ENCODE measurements at regions not wholly inside any gene's neighbourhood (a gene's known extent, or its start where the extent isn't known, plus 50 kb on each side); places are given as distances from the start of the nearest gene placed in this dataset.

DNA sequence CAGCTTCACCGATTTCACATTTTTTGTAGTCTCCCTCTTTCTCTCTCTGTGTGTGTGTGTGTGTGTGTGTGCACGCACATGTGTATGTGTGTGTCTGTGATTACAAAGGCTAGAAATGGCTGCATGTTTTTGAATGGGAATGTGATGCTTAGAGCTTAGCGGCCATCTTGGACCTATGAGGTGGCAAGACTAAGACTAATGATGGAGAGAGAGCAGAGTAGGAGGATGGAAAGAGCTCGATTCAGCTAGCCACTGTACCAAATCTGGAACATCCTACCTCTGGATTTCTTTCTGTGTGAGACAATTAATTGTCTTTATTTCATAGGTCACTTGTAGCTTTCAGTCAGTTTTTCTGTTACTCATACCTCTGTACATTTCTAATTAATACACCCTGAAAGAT is 205.1 kb downstream of the PCSK1 start:
- no peak overlapping the region for H3K4me3 ChIP-seq
- H3K9me3 ChIP-seq (ENCODE audit: insufficient read depth, low read depth) = no peaks in the 10 kb centered on the region; the same call in 1 of the 2 replicates
- no peak overlapping the region for H2AFZ ChIP-seq
- no peak overlapping the region for H3K27ac ChIP-seq
- H3K4me1 ChIP-seq (replicated peaks; ENCODE audit: insufficient read depth) = peaks cover 13% of the 10 kb centered on the region
- TF ChIP-seq EZH2 (IDR thresholded peaks at IDR 0.05; ENCODE audit: low read depth) = no peak
- TF ChIP-seq, protein P1, sequence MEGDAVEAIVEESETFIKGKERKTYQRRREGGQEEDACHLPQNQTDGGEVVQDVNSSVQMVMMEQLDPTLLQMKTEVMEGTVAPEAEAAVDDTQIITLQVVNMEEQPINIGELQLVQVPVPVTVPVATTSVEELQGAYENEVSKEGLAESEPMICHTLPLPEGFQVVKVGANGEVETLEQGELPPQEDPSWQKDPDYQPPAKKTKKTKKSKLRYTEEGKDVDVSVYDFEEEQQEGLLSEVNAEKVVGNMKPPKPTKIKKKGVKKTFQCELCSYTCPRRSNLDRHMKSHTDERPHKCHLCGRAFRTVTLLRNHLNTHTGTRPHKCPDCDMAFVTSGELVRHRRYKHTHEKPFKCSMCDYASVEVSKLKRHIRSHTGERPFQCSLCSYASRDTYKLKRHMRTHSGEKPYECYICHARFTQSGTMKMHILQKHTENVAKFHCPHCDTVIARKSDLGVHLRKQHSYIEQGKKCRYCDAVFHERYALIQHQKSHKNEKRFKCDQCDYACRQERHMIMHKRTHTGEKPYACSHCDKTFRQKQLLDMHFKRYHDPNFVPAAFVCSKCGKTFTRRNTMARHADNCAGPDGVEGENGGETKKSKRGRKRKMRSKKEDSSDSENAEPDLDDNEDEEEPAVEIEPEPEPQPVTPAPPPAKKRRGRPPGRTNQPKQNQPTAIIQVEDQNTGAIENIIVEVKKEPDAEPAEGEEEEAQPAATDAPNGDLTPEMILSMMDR (conservative IDR thresholded peaks at IDR 0.05) = no peak
- no peaks in the 10 kb centered on the region for H3K27me3 ChIP-seq (ENCODE audit: insufficient read depth, low read depth)
- ChIA-PET CTCF (interaction anchor here (0.5 kb wide), 1 partner anchor 178 kb away, joined by 6 read pairs; no protein-coding TSS in a partner anchor), POLR2A (ENCODE audit: unreplicated experiment) (interaction anchor here (0.6 kb wide), 1 partner anchor 178 kb away, joined by 3 read pairs; no protein-coding TSS in a partner anchor)
- H3K79me2 ChIP-seq (ENCODE audit: low read depth) = no peaks in the 10 kb centered on the region
- BruUV-seq (replicated peaks) = no TSS peak
- H3K36me3 ChIP-seq (ENCODE audit: low read depth) = no peaks in the 10 kb centered on the region
- intact Hi-C loops (cut with micrococcal nuclease; ENCODE audit: unreplicated experiment) = loop anchor here (10.0 kb wide), 1 partner anchor 363 kb away; no protein-coding TSS in a partner anchor
- H3K4me2 ChIP-seq = no peak overlapping the region
- no peak for DNase-seq
- peaks cover 4% of the 10 kb centered on the region; the same call in 1 of the 2 replicates for H3K9me2 ChIP-seq (ENCODE audit: insufficient read depth)
- no peaks in the 10 kb centered on the region for H4K20me1 ChIP-seq (ENCODE audit: insufficient read depth)
- peaks cover 4% of the 10 kb centered on the region; the same call in 1 of the 2 replicates for H3F3A ChIP-seq (ENCODE audit: insufficient read depth, low read depth)

DNA sequence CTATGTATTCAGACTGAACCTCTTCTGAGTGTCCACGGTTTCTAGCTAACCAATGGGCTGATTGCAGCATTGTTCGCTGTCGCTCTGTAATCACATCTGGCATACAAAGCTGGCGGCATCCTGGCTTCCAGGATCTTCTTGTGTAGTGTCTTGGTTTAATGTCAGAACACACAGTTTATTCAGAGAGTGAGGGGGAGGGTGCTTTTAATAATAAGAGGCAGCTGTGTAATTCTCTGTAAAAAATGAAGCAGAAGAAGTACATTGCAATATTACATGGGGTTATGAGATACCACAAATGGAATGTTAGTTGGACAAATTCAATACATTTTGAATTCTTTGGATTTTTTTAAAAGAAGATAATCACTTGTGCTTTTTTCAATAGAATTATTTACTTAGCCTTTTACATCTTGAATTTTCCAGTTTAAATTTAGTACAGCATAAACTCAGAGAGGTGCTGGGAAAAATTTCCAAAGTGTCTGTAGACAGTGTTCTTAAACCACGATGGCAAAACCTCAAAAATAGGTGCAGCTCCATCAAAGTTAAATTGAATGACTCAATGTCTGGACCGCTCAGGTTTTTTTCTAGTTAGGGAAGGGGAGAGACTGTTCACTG is 206.0 kb downstream of the PCSK1 start:
- POLR2A ChIA-PET (ENCODE audit: unreplicated experiment) = no interaction called here
- intact Hi-C loops (cut with micrococcal nuclease; ENCODE audit: unreplicated experiment) = loop anchor here (10.0 kb wide), 1 partner anchor 362 kb away; no protein-coding TSS in a partner anchor
- H3K4me2 ChIP-seq = no peak overlapping the region

DNA sequence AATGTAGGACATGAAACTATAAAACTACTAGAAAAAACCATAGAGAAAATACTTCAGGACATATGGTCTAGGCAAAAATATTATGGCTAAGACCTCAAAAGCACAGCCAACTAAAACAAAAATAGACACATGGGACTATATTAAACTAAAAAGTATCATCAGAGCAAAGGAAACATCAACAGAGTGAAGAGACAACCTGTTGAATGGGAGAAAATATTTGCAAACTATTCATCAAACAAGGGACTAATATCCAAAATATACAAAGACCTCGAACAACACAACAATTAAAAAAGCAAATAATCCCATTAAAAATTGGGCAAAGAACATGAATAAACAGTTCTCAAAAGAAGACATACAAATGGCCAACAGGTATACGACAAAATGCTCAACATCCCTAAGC is 210.9 kb downstream of the PCSK1 start:
- TF ChIP-seq EZH2 (IDR thresholded peaks at IDR 0.05; ENCODE audit: low read depth) = no peak
- TF ChIP-seq, protein P1 (conservative IDR thresholded peaks at IDR 0.05) = no peak
- ChIA-PET POLR2A (ENCODE audit: unreplicated experiment) (no interaction called here), CTCF (no interaction called here)
- BruUV-seq (replicated peaks) = no TSS peak
- no peak overlapping the region for H2AFZ ChIP-seq
- H3K36me3 ChIP-seq (ENCODE audit: low read depth) = no peaks in the 10 kb centered on the region
- no peak overlapping the region for H3K4me3 ChIP-seq
- intact Hi-C loops (cut with micrococcal nuclease; ENCODE audit: unreplicated experiment) = loop anchor here (10.0 kb wide), 1 partner anchor 357 kb away; no protein-coding TSS in a partner anchor
- H3K79me2 ChIP-seq (ENCODE audit: low read depth) = no peaks in the 10 kb centered on the region
- no peaks in the 10 kb centered on the region for H3K27me3 ChIP-seq (ENCODE audit: insufficient read depth, low read depth)
- DNase-seq = no peak
- H3F3A ChIP-seq (ENCODE audit: insufficient read depth, low read depth) = peaks cover 1% of the 10 kb centered on the region; the same call in 1 of the 2 replicates
- peaks cover 7% of the 10 kb centered on the region for H3K4me1 ChIP-seq (replicated peaks; ENCODE audit: insufficient read depth)
- H3K9me3 ChIP-seq (ENCODE audit: insufficient read depth, low read depth) = no peaks in the 10 kb centered on the region
- H3K27ac ChIP-seq = no peak overlapping the region
- no peaks in the 10 kb centered on the region for H3K9me2 ChIP-seq (ENCODE audit: insufficient read depth)
- H3K4me2 ChIP-seq = no peak overlapping the region
- no peaks in the 10 kb centered on the region for H4K20me1 ChIP-seq (ENCODE audit: insufficient read depth)

More for the DNA sequence above, 206.0 kb downstream of the PCSK1 start:
- Histone ChIP-seq H3K4me1 (replicated peaks; ENCODE audit: insufficient read depth) (peaks cover 13% of the 10 kb centered on the region), H3K9me3 (ENCODE audit: insufficient read depth, low read depth) (no peaks in the 10 kb centered on the region), H3F3A (ENCODE audit: insufficient read depth, low read depth) (peaks cover 4% of the 10 kb centered on the region; the same call in 1 of the 2 replicates), H4K20me1 (ENCODE audit: insufficient read depth) (no peaks in the 10 kb centered on the region), H3K9me2 (ENCODE audit: insufficient read depth) (peaks cover 4% of the 10 kb centered on the region; the same call in 1 of the 2 replicates), H3K27ac (0 out of 2 replicates have a peak overlapping the region, but pooled peaks have one; percentile 4), H3K27me3 (ENCODE audit: insufficient read depth, low read depth) (no peaks in the 10 kb centered on the region), H3K4me3 (no peak overlapping the region), H3K79me2 (ENCODE audit: low read depth) (no peaks in the 10 kb centered on the region), H2AFZ (no peak overlapping the region), H3K36me3 (ENCODE audit: low read depth) (no peaks in the 10 kb centered on the region)
- peak; percentile 8 to 51 for DNase-seq
- TF ChIP-seq EZH2 (IDR thresholded peaks at IDR 0.05; ENCODE audit: low read depth) = no peak
- TF ChIP-seq, protein P1 (conservative IDR thresholded peaks at IDR 0.05) = no peak
- no TSS peak for BruUV-seq (replicated peaks)
- CTCF ChIA-PET = no interaction called here
